MCF 10A (cell line): ENCODE measurements at regions not wholly inside any gene's neighbourhood (a gene's known extent, or its start where the extent isn't known, plus 50 kb on each side); places are given as distances from the start of the nearest gene placed in this dataset.

Experiments used
- BruUV-seq: library from RNA; stranded (reverse); fragments of 400-500 nt; replicated peaks from 2 replicates; lab custom pipeline; 2021; lab: Mats Ljungman, UMichigan
- CTCF ChIA-PET: fragments of 300-600 bp; sonication (Branson Sonifier 250); formaldehyde crosslinking; extraction: SDS; loops from one replicate; lab custom pipeline; 2021; ENCODE audit warnings: antibody characterized with exemption, inconsistent platforms; lab: Yijun Ruan, JAX
- POLR2A ChIA-PET: fragments of 300-600, 350-650 bp; sonication (Branson Sonifier 250); formaldehyde crosslinking; extraction: SDS; loops from one replicate; lab custom pipeline; 2020; ENCODE audit warnings: antibody characterized with exemption, inconsistent platforms; lab: Yijun Ruan, JAX
- DNase-seq: peaks from one replicate; pipeline ENCODE4 v3.0.0-alpha.2; 2018; ENCODE audit not compliant: unreplicated experiment
- H3K27ac Mint-ChIP-seq: one replicate; pipeline ENCODE4 v1.8.0; 2022; ENCODE audit warnings: mild to moderate bottlenecking, low read depth, mixed read lengths; ENCODE audit not compliant: unreplicated experiment
- H3K27me3 Mint-ChIP-seq: one replicate; pipeline ENCODE4 v1.8.0; 2022; ENCODE audit warnings: mixed read lengths; ENCODE audit not compliant: insufficient read depth, unreplicated experiment
- H3K36me3 Mint-ChIP-seq: one replicate; pipeline ENCODE4 v1.8.0; 2022; ENCODE audit warnings: mild to moderate bottlenecking, moderate library complexity, mixed read lengths; ENCODE audit not compliant: insufficient read depth, unreplicated experiment
- H3K4me1 Mint-ChIP-seq: one replicate; pipeline ENCODE4 v1.8.0; 2022; ENCODE audit warnings: mixed read lengths; ENCODE audit not compliant: insufficient read depth, unreplicated experiment
- H3K4me3 Mint-ChIP-seq: one replicate; pipeline ENCODE4 v1.8.0; 2022; ENCODE audit warnings: mild to moderate bottlenecking, moderate library complexity, mixed read lengths; ENCODE audit not compliant: unreplicated experiment
- H3K9me3 Mint-ChIP-seq: one replicate; pipeline ENCODE4 v1.8.0; 2022; ENCODE audit warnings: mixed read lengths; ENCODE audit not compliant: unreplicated experiment
- intact Hi-C: fragments of 100-400 bp; cut with micrococcal nuclease; formaldehyde crosslinking; loops from 2 replicates; pipeline ENCODE4 v1.14.1; 2022
- TF ChIP-seq, protein P1 (sequence below): fragments of 200-600 bp; IDR thresholded peaks from one replicate; pipeline ENCODE4 v1.8.0; 2022; ENCODE audit warnings: antibody characterized with exemption, mild to moderate bottlenecking; ENCODE audit not compliant: unreplicated experiment

- peaks cover 7% of the 10 kb centered on the region for H3K9me3 Mint-ChIP-seq
- H3K27ac Mint-ChIP-seq, result no peak overlapping the region
- H3K36me3 Mint-ChIP-seq, result no peaks in the 10 kb centered on the region
- POLR2A ChIA-PET, result no interaction called here
- intact Hi-C loops, result no loop called here
- CTCF ChIA-PET, result no interaction called here
- H3K4me1 Mint-ChIP-seq, result no peaks in the 10 kb centered on the region
- H3K27me3 Mint-ChIP-seq, result no peaks in the 10 kb centered on the region
- no peak overlapping the region for H3K4me3 Mint-ChIP-seq
- DNase-seq, result no peak
- TF ChIP-seq, protein P1, sequence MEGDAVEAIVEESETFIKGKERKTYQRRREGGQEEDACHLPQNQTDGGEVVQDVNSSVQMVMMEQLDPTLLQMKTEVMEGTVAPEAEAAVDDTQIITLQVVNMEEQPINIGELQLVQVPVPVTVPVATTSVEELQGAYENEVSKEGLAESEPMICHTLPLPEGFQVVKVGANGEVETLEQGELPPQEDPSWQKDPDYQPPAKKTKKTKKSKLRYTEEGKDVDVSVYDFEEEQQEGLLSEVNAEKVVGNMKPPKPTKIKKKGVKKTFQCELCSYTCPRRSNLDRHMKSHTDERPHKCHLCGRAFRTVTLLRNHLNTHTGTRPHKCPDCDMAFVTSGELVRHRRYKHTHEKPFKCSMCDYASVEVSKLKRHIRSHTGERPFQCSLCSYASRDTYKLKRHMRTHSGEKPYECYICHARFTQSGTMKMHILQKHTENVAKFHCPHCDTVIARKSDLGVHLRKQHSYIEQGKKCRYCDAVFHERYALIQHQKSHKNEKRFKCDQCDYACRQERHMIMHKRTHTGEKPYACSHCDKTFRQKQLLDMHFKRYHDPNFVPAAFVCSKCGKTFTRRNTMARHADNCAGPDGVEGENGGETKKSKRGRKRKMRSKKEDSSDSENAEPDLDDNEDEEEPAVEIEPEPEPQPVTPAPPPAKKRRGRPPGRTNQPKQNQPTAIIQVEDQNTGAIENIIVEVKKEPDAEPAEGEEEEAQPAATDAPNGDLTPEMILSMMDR, result no peak
- no TSS peak for BruUV-seq
Measured at GRCh38 chr14:86027144-86027543, 497.2 kb downstream of the FLRT2 start.

DNA sequence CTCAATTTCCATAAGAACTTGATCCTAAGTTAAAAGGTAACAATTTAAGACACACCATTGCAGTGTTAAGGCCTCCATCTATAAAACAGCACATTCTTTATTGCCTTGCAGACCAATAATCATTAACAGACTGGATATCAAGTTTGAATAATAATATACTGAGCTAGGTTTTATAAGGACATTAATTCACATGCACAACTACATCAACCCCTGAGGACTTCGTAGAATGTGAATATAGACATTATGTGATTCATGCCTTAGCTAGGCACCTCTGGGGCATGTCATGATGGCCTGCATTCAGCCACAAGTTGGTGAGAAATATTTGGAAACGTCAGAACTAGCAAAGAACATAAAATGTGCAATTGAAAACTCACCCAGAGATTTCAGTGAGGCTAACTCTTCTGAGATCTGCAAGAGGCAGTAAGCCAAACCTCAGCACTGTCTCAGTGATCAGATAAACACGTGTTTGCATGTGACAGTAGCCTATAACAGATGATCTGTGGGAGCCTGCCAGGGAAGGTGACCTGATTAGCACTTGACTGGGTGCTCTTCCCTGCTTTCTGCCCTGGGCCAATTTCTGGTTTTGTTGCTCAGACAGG lies 492.2 kb downstream of the FLRT2 start:
- BruUV-seq, result no TSS peak
- intact Hi-C loops, result no loop called here
- H3K4me1 Mint-ChIP-seq, result no peaks in the 10 kb centered on the region
- H3K27ac Mint-ChIP-seq, result no peak overlapping the region
- no peak for DNase-seq
- no peaks in the 10 kb centered on the region for H3K36me3 Mint-ChIP-seq
- ChIA-PET CTCF (interaction anchor here (0.6 to 1.2 kb wide), 2 partner anchors 16 to 833 kb away, joined by 3 to 4 read pairs; no protein-coding TSS in a partner anchor), POLR2A (interaction anchor here (0.6 kb wide), 1 partner anchor 1969 kb away, joined by 3 read pairs; no protein-coding TSS in a partner anchor)
- no peak overlapping the region for H3K4me3 Mint-ChIP-seq
- TF ChIP-seq, protein P1, result no peak
- no peaks in the 10 kb centered on the region for H3K9me3 Mint-ChIP-seq
- H3K27me3 Mint-ChIP-seq, result no peaks in the 10 kb centered on the region

DNA sequence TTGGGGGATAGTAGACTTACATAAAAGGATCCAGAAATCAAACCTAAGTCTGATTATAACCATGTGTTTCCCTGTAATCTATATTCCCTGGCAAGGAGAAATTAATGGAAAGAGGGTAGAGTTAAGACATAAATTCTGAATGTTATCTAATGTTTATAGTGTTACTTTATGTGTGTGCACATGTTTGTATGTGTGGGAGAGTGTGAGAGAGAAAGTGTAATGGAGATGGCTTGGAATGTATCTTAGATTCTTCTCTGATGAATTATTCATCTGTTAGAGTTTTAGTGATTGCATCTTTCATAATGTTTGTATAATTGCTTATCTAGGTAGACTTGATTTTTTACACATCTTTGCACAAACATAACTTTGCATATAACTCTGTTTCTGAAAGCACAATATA lies 490.9 kb downstream of the FLRT2 start:
- no peaks in the 10 kb centered on the region for H3K4me1 Mint-ChIP-seq
- no TSS peak for BruUV-seq
- H3K27ac Mint-ChIP-seq, result no peak overlapping the region
- H3K27me3 Mint-ChIP-seq, result no peaks in the 10 kb centered on the region
- ChIA-PET POLR2A (interaction anchor here (1.0 kb wide), 1 partner anchor 11 kb away, joined by 3 read pairs; no protein-coding TSS in a partner anchor), CTCF (no interaction called here)
- no peaks in the 10 kb centered on the region for H3K36me3 Mint-ChIP-seq
- intact Hi-C loops, result no loop called here
- DNase-seq, result no peak
- TF ChIP-seq, protein P1, result no peak
- no peak overlapping the region for H3K4me3 Mint-ChIP-seq
- no peaks in the 10 kb centered on the region for H3K9me3 Mint-ChIP-seq

- no peak overlapping the region for H3K27ac Mint-ChIP-seq
- ChIA-PET POLR2A (no interaction called here), CTCF (no interaction called here)
- no peak for DNase-seq
- H3K4me1 Mint-ChIP-seq, result peaks cover 5% of the 10 kb centered on the region
- H3K36me3 Mint-ChIP-seq, result no peaks in the 10 kb centered on the region
- H3K4me3 Mint-ChIP-seq, result no peak overlapping the region
- H3K27me3 Mint-ChIP-seq, result no peaks in the 10 kb centered on the region
- BruUV-seq, result no TSS peak
- intact Hi-C loops, result no loop called here
- H3K9me3 Mint-ChIP-seq, result no peaks in the 10 kb centered on the region
- TF ChIP-seq, protein P1, result no peak
Measured at GRCh38 chr14:86015941-86016340, 486.0 kb downstream of the FLRT2 start.
